Transverse colon (tissue), 4 donors: ENCODE measurements at regions not wholly inside any gene's neighbourhood (a gene's known extent, or its start where the extent isn't known, plus 50 kb on each side); places are given as distances from the start of the nearest gene placed in this dataset.

ENCODE experiments used
- EP300 ChIP-seq: sonication (generic); formaldehyde crosslinking; IDR thresholded peaks from one replicate; pipeline ENCODE4 v1.6.1; 2017; ENCODE audit warnings: antibody characterized with exemption, low read depth
- POLR2AphosphoS5 ChIP-seq, 3 donors: sonication (generic); formaldehyde crosslinking; IDR thresholded peaks; one replicate each; pipeline ENCODE4 v1.6.1; 2016; ENCODE audit warnings: antibody characterized with exemption in 3 of 3
- TF ChIP-seq, protein P1 (sequence below), 5 experiments: fragments of 200-600 bp in 3 of 5; fragments of 450-650 bp in 2 of 5; sonication (generic) in 3 of 5; IDR thresholded peaks; 1 replicate in 2 of 5; 2 replicates in 3 of 5; pipeline ENCODE4 v1.5.1; 2016 to 2017; ENCODE audit warnings: antibody characterized with exemption in 5 of 5, inconsistent platforms in 3 of 5, mild to moderate bottlenecking in 2 of 5, moderate library complexity in 1 of 5

DNA sequence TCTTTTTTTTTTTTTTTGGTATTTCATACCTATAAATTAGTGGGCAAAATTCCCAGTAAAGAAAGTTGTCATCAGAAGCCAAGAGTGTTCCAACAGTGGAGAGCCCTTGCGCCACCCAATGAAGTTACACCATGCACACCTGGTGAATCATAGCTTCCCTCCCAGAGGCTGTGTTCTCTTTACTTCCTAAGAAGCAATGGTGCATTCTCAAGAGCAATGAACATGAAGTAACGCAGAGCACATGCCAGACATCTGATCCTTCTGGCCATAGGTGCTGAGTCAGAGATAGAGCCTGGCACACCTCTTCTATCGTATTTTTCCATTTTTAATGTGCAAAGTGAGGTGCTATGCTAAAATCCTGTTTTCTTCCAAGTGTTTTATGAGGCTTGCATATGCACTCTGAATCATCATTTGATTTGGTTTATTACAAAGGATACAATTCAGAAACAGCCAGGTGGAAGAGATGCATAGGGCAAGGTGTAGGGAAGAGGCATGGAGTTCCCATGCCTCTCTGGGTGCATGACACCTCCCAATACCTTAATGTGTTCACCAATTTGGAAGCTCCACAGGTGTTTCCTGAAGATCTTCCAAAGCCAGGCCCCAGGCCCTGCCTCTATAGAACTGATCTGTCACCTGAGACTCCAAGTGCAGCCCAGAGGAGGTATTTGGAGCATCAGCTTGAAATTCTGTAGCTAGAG is 408.0 kb downstream of the SIPA1L2 start:
- TF ChIP-seq, protein P1, sequence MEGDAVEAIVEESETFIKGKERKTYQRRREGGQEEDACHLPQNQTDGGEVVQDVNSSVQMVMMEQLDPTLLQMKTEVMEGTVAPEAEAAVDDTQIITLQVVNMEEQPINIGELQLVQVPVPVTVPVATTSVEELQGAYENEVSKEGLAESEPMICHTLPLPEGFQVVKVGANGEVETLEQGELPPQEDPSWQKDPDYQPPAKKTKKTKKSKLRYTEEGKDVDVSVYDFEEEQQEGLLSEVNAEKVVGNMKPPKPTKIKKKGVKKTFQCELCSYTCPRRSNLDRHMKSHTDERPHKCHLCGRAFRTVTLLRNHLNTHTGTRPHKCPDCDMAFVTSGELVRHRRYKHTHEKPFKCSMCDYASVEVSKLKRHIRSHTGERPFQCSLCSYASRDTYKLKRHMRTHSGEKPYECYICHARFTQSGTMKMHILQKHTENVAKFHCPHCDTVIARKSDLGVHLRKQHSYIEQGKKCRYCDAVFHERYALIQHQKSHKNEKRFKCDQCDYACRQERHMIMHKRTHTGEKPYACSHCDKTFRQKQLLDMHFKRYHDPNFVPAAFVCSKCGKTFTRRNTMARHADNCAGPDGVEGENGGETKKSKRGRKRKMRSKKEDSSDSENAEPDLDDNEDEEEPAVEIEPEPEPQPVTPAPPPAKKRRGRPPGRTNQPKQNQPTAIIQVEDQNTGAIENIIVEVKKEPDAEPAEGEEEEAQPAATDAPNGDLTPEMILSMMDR (IDR thresholded peaks at IDR 0.05): no peak
- TF ChIP-seq EP300: no peak
- TF ChIP-seq POLR2AphosphoS5 (IDR thresholded peaks at IDR 0.05): no peak
